ENCODE measurements at regions not wholly inside any gene's neighbourhood (a gene's known extent, or its start where the extent isn't known, plus 50 kb on each side); places are given as distances from the start of the nearest gene placed in this dataset.

GRCh38 chr18:44213293-44213692, 467.4 kb upstream of the SETBP1 start:
- no peak for DNase-seq

- DNase-seq: no peak
Observed at GRCh38 chr18:44214396-44214795, 466.3 kb upstream of the SETBP1 start.

GRCh38 chr18:44216169-44216568, 464.5 kb upstream of the SETBP1 start:
- no peak for DNase-seq

- DNase-seq: no peak
Observed at GRCh38 chr18:44227501-44227900, 453.2 kb upstream of the SETBP1 start.

- DNase-seq: peak; percentile 48 to 49
Observed at GRCh38 chr18:44229693-44230108, 451.0 kb upstream of the SETBP1 start.

GRCh38 chr18:44231936-44232335, 448.8 kb upstream of the SETBP1 start:
- DNase-seq: no peak

- DNase-seq: no peak
Observed at GRCh38 chr18:44232500-44232899, 448.2 kb upstream of the SETBP1 start.

GRCh38 chr18:44238454-44238853, 442.2 kb upstream of the SETBP1 start:
- no peak for DNase-seq

GRCh38 chr18:44238911-44239310, 441.8 kb upstream of the SETBP1 start:
- no peak for DNase-seq

- DNase-seq: no peak
Observed at GRCh38 chr18:44241020-44241419, 439.7 kb upstream of the SETBP1 start.

- DNase-seq: no peak
Observed at GRCh38 chr18:44245019-44245418, 435.7 kb upstream of the SETBP1 start.

GRCh38 chr18:44246001-44246400, 434.7 kb upstream of the SETBP1 start:
- DNase-seq: no peak

GRCh38 chr18:44258086-44258485, 422.6 kb upstream of the SETBP1 start:
- no peak for DNase-seq

GRCh38 chr18:44258576-44258975, 422.1 kb upstream of the SETBP1 start:
- DNase-seq: no peak

GRCh38 chr18:44259610-44260009, 421.1 kb upstream of the SETBP1 start:
- no peak for DNase-seq

- DNase-seq: no peak
Observed at GRCh38 chr18:44265437-44265836, 415.3 kb upstream of the SETBP1 start.

- DNase-seq: no peak
Observed at GRCh38 chr18:44273298-44273697, 407.4 kb upstream of the SETBP1 start.

GRCh38 chr18:44280479-44280878, 400.2 kb upstream of the SETBP1 start:
- DNase-seq: no peak

- DNase-seq: no peak
Observed at GRCh38 chr18:44286049-44286448, 394.6 kb upstream of the SETBP1 start.

- DNase-seq: no peak
Observed at GRCh38 chr18:44290366-44290977, 390.2 kb upstream of the SETBP1 start.

GRCh38 chr18:44298566-44298965, 382.1 kb upstream of the SETBP1 start:
- no peak for DNase-seq

GRCh38 chr18:44309185-44309584, 371.5 kb upstream of the SETBP1 start:
- no peak for DNase-seq

- no peak for DNase-seq
Observed at GRCh38 chr18:44320619-44321460, 359.8 kb upstream of the SETBP1 start.

Data from right lung (tissue), 2 donors.